Endothelial cell of umbilical vein (primary cell): ENCODE measurements at regions not wholly inside any gene's neighbourhood (a gene's known extent, or its start where the extent isn't known, plus 50 kb on each side); places are given as distances from the start of the nearest gene placed in this dataset.

ENCODE experiments used
- BruUV-seq: library from RNA; stranded (reverse); fragments of 400-500 nt; replicated peaks from 2 replicates; lab custom pipeline; 2021; lab: Mats Ljungman, UMichigan
- CTCF ChIA-PET: fragments of 300-600, 350-600 bp; sonication (Branson Sonifier 250); formaldehyde crosslinking; loops from one replicate; lab custom pipeline; 2021; ENCODE audit warnings: antibody characterized with exemption, inconsistent platforms; lab: Charles Lee
- POLR2A ChIA-PET: fragments of 300-600, 350-600 bp; sonication (Branson Sonifier 250); formaldehyde crosslinking; loops from one replicate; lab custom pipeline; 2021; ENCODE audit warnings: antibody characterized with exemption, inconsistent platforms; lab: Charles Lee
- DNase-seq: peaks from one replicate; pipeline ENCODE4 v3.0.0-alpha.2; 2011; ENCODE audit warnings: low read depth, low spot score
- FAIRE-seq: peaks from 2 replicates; lab custom pipeline; 2011; peaks lifted over from hg19 to GRCh38; lab: Jason Lieb, UNC
- H2AFZ ChIP-seq: 2 replicates; pipeline ENCODE4 v1.6.0; 2012; ENCODE audit warnings: low read depth, low read length, control low read depth, inconsistent platforms
- H3K27ac ChIP-seq: 2 replicates; pipeline ENCODE4 v1.5.1; 2011; ENCODE audit warnings: low read depth, mild to moderate bottlenecking, control low read depth, low read length, moderate library complexity; ENCODE audit not compliant: insufficient read depth
- H3K27me3 ChIP-seq, 2 experiments: 2 replicates each; pipeline versions ENCODE4 v1.6.0 to v1.6.1; 2011; ENCODE audit warnings: low read length in 2 of 2, mixed read lengths in 1 of 2; ENCODE audit not compliant: control insufficient read depth in 2 of 2, insufficient read depth in 2 of 2
- H3K36me3 ChIP-seq, 2 experiments: 2 replicates in 1 of 2; 3 replicates in 1 of 2; pipeline ENCODE4 v1.5.1; 2011; ENCODE audit warnings: low read length in 2 of 2, mild to moderate bottlenecking in 1 of 2, moderate library complexity in 1 of 2; ENCODE audit not compliant: control insufficient read depth in 2 of 2, insufficient read depth in 2 of 2; ENCODE audit errors: extremely low read depth in 1 of 2
- H3K4me1 ChIP-seq: 3 replicates; pipeline ENCODE4 v1.5.1; 2011; ENCODE audit warnings: mild to moderate bottlenecking, low read length; ENCODE audit not compliant: control insufficient read depth, insufficient read depth; ENCODE audit errors: extremely low read depth
- H3K4me2 ChIP-seq: 2 replicates; pipeline ENCODE4 v1.6.1; 2011; ENCODE audit warnings: low read length, control low read depth, mixed read lengths; ENCODE audit not compliant: insufficient read depth
- H3K4me3 ChIP-seq, 3 experiments: fragments of 200-600 bp in 1 of 3; sonication (generic), shearing (Covaris generic) in 1 of 3; replicated peaks in 1 of 3; 2 replicates each; pipeline ENCODE4 v1.5.1; 2011 to 2016; ENCODE audit warnings: control low read depth in 3 of 3, low read length in 3 of 3, mild to moderate bottlenecking in 2 of 3, inconsistent platforms in 1 of 3, low read depth in 1 of 3, moderate library complexity in 1 of 3; ENCODE audit not compliant: insufficient read depth in 1 of 3
- H3K79me2 ChIP-seq: 2 replicates; pipeline ENCODE4 v1.6.0; 2012; ENCODE audit warnings: low read length, inconsistent platforms; ENCODE audit not compliant: control insufficient read depth, insufficient read depth
- H3K9ac ChIP-seq: replicated peaks from 2 replicates; pipeline ENCODE3; 2011; ENCODE audit warnings: low read length, control low read depth; ENCODE audit not compliant: insufficient read depth; ENCODE audit errors: extremely low read depth
- H3K9me1 ChIP-seq: replicated peaks from 3 replicates; pipeline ENCODE4 v1.6.0; 2011; ENCODE audit warnings: mild to moderate bottlenecking, low read length; ENCODE audit not compliant: control insufficient read depth, insufficient read depth; ENCODE audit errors: extremely low read depth
- H3K9me3 ChIP-seq: replicated peaks from 2 replicates; pipeline ENCODE4 v1.5.1; 2012; ENCODE audit warnings: low read length, inconsistent platforms; ENCODE audit not compliant: control insufficient read depth, insufficient read depth
- H4K20me1 ChIP-seq: replicated peaks from 2 replicates; pipeline ENCODE3; 2011; ENCODE audit warnings: mild to moderate bottlenecking, low read length; ENCODE audit not compliant: control insufficient read depth, insufficient read depth; ENCODE audit errors: extremely low read depth
- CTCF ChIP-seq, 2 donors: IDR thresholded peaks; 1 replicate in 1 of 2; 2 replicates in 1 of 2; pipeline ENCODE4 v1.5.1; 2011; ENCODE audit warnings: low read length in 2 of 2, mild to moderate bottlenecking in 2 of 2, moderate library complexity in 2 of 2, control low read depth in 1 of 2, inconsistent platforms in 1 of 2, low read depth in 1 of 2; ENCODE audit not compliant: insufficient read depth in 1 of 2; ENCODE audit errors: extremely low read depth in 1 of 2
- EZH2 ChIP-seq: IDR thresholded peaks from 2 replicates; pipeline ENCODE4 v1.6.1; 2012; ENCODE audit warnings: borderline replicate concordance, low read depth, mild to moderate bottlenecking, moderate library complexity, low read length, inconsistent platforms; ENCODE audit not compliant: severe bottlenecking
- FOS ChIP-seq: IDR thresholded peaks from 2 replicates; pipeline ENCODE4 v1.6.1; 2011; ENCODE audit warnings: mild to moderate bottlenecking, low read length, moderate library complexity, borderline replicate concordance; ENCODE audit not compliant: insufficient read depth
- GATA2 ChIP-seq: IDR thresholded peaks from 2 replicates; pipeline ENCODE4 v1.7.0; 2011; ENCODE audit warnings: low read depth, mild to moderate bottlenecking, moderate library complexity, mixed read lengths, low read length; ENCODE audit not compliant: insufficient read length, insufficient read depth
- JUN ChIP-seq: IDR thresholded peaks from 2 replicates; pipeline ENCODE4 v1.6.1; 2011; ENCODE audit warnings: borderline replicate concordance, low read depth; ENCODE audit not compliant: insufficient read length, insufficient read depth
- MAX ChIP-seq: IDR thresholded peaks from 2 replicates; pipeline ENCODE4 v1.6.1; 2011; ENCODE audit not compliant: insufficient read depth, insufficient read length
- MYC ChIP-seq: IDR thresholded peaks from one replicate; pipeline ENCODE4 v1.6.1; 2011; ENCODE audit warnings: mild to moderate bottlenecking, low read depth, low read length
- POLR2A ChIP-seq: IDR thresholded peaks from 2 replicates; pipeline ENCODE4 v1.6.1; 2012; ENCODE audit warnings: low read depth, mild to moderate bottlenecking, control low read depth, low read length
- POLR2AphosphoS5 ChIP-seq: IDR thresholded peaks from 2 replicates; pipeline ENCODE4 v1.6.1; 2012; ENCODE audit warnings: low read depth, mild to moderate bottlenecking, control low read depth, low read length, moderate library complexity; ENCODE audit not compliant: insufficient read depth
- dilution Hi-C: fragments of 300-500 bp; cut with MboI; formaldehyde crosslinking; loops from one replicate; pipeline ENCODE4 v1.15.0; 2019; ENCODE audit warnings: low sequenced_read_pairs; ENCODE audit not compliant: extremely low pct_ligation_motif_present
- intact Hi-C: fragments of 100-400 bp; cut with micrococcal nuclease; formaldehyde crosslinking; loops from one replicate; pipeline ENCODE4 v1.10.0; 2022

GRCh38 chr2:81870119-81870518 is 1565.6 kb upstream of the LRRTM1 start:
- POLR2A ChIA-PET = no interaction called here

More at GRCh38 chr2:81870119-81870518, 1565.6 kb upstream of the LRRTM1 start:
- Histone ChIP-seq H4K20me1 (no peaks in the 10 kb centered on the region), H3K79me2 (no peaks in the 10 kb centered on the region), H3K4me1 (no peaks in the 10 kb centered on the region), H3K4me2 (no peak overlapping the region), H3K9ac (no peak overlapping the region), H3K4me3 (no peak overlapping the region), H3K9me3 (no peaks in the 10 kb centered on the region), H3K27me3 (no peaks in the 10 kb centered on the region), H2AFZ (no peak overlapping the region), H3K27ac (no peak overlapping the region), H3K36me3 (no peaks in the 10 kb centered on the region), H3K9me1 (no peaks in the 10 kb centered on the region)
- no peak for DNase-seq
- TF ChIP-seq FOS (no peak), CTCF (IDR thresholded peaks at IDR 0.05; ENCODE audit: extremely low read depth in 1 of 2, insufficient read depth in 1 of 2, low read depth in 1 of 2, low read length in 2 of 2) (no peak), JUN (no peak), MYC (no peak), POLR2A (no peak), MAX (no peak), EZH2 (no peak), GATA2 (no peak), POLR2AphosphoS5 (no peak)
- dilution Hi-C loops (no loop called here), intact Hi-C loops (no loop called here)
- no TSS peak for BruUV-seq
- CTCF ChIA-PET = no interaction called here
- FAIRE-seq = no peak
